Neural progenitor cell (in vitro differentiated cells): ENCODE measurements at regions not wholly inside any gene's neighbourhood (a gene's known extent, or its start where the extent isn't known, plus 50 kb on each side); places are given as distances from the start of the nearest gene placed in this dataset.

Experiments used
- DNase-seq: peaks from one replicate; pipeline ENCODE4 v3.0.0-alpha.2; 2016; ENCODE audit warnings: low spot score
- H2AFZ ChIP-seq: fragments of 200-600 bp; sonication (generic); replicated peaks from 2 replicates; pipeline ENCODE4 v1.6.1; 2016; ENCODE audit warnings: antibody characterized with exemption
- H3F3A ChIP-seq: fragments of 200-600 bp; sonication (generic); 2 replicates; pipeline ENCODE4 v1.6.1; 2016; ENCODE audit warnings: antibody characterized with exemption, low read depth
- H3K27ac ChIP-seq: fragments of 200-600 bp; sonication (generic); 2 replicates; pipeline ENCODE4 v1.5.1; 2016; ENCODE audit warnings: mild to moderate bottlenecking
- H3K27me3 ChIP-seq: fragments of 200-600 bp; sonication (generic); 2 replicates; pipeline ENCODE4 v1.6.1; 2016; ENCODE audit warnings: mild to moderate bottlenecking, moderate library complexity
- H3K36me3 ChIP-seq: fragments of 200-600 bp; sonication (generic); 2 replicates; pipeline ENCODE4 v1.5.1; 2016
- H3K4me1 ChIP-seq: fragments of 200-600 bp; sonication (generic); 2 replicates; pipeline ENCODE4 v1.6.1; 2016; ENCODE audit warnings: mixed run types
- H3K4me2 ChIP-seq: fragments of 200-600 bp; sonication (generic); 2 replicates; pipeline ENCODE4 v1.6.1; 2016
- H3K4me3 ChIP-seq: fragments of 200-600 bp; sonication (generic); 2 replicates; pipeline ENCODE4 v1.5.1; 2016
- H3K79me2 ChIP-seq: fragments of 200-600 bp; sonication (generic); 2 replicates; pipeline ENCODE4 v1.6.1; 2016; ENCODE audit warnings: low read depth
- H3K9ac ChIP-seq: fragments of 200-600 bp; sonication (generic); 2 replicates; pipeline ENCODE4 v1.6.1; 2016
- H3K9me3 ChIP-seq: fragments of 200-600 bp; sonication (generic); 2 replicates; pipeline ENCODE4 v1.5.1; 2016; ENCODE audit warnings: low read depth
- H4K20me1 ChIP-seq: fragments of 200-600 bp; sonication (generic); 2 replicates; pipeline ENCODE4 v1.6.1; 2016; ENCODE audit warnings: low read depth
- H3K27ac Mint-ChIP-seq: 3 replicates; pipeline ENCODE4 v1.8.0; 2021; ENCODE audit warnings: mixed read lengths
- H3K27me3 Mint-ChIP-seq: 2 replicates; pipeline ENCODE4 v1.8.0; 2022; ENCODE audit warnings: low read depth, mild to moderate bottlenecking, inconsistent platforms, moderate library complexity, mixed read lengths; ENCODE audit not compliant: insufficient read depth
- H3K36me3 Mint-ChIP-seq: 3 replicates; pipeline ENCODE4 v1.8.0; 2021; ENCODE audit warnings: mixed read lengths
- H3K4me1 Mint-ChIP-seq: 3 replicates; pipeline ENCODE4 v1.8.0; 2021; ENCODE audit warnings: mixed read lengths
- H3K4me3 Mint-ChIP-seq: 3 replicates; pipeline ENCODE4 v1.8.0; 2021; ENCODE audit warnings: mild to moderate bottlenecking, moderate library complexity, mixed read lengths
- H3K9me3 Mint-ChIP-seq: 3 replicates; pipeline ENCODE4 v1.8.0; 2020; ENCODE audit warnings: mixed read lengths
- EZH2 ChIP-seq: fragments of 200-600 bp; sonication (generic); IDR thresholded peaks from 2 replicates; pipeline ENCODE4 v1.6.1; 2017; ENCODE audit warnings: antibody characterized with exemption, mild to moderate bottlenecking, moderate library complexity
- EZH2phosphoT487 ChIP-seq: fragments of 200-600 bp; sonication (generic); IDR thresholded peaks from 2 replicates; pipeline ENCODE4 v1.6.1; 2017; ENCODE audit warnings: antibody characterized with exemption
- TF ChIP-seq, protein P1 (sequence below): fragments of 200-600 bp; sonication (generic); IDR thresholded peaks from 2 replicates; pipeline ENCODE4 v1.5.1; 2017; ENCODE audit warnings: antibody characterized with exemption, mild to moderate bottlenecking

DNA sequence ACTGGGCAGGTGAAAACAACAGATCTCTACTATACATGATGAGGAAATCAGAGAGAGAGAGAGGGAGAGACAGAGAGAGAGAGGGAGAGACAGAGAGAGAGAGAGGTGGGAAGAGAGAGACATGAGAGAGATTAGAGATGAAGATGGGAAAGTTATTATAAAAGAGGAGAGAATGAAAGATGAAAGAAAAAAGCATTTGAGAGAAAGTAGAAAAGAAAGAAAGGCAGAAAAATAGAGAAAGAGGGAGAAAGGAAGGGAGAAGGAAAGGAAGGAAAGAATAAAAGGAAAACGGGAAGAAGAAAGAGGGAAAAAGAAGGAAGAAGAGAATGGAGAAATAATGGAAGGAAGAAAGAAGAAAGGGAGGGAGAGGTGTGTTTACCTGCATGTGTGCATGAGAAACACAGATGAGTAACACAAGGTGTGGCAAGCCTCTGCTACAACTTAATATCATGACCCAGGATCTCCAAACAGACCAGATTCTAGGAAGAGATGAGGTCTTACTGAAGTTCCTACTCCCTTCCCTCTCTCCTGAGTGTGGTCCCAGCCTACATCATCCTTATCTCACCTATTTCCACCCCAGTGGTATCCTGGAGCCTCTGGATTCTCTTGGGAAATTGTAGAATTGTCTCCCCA is 176.3 kb downstream of the C12orf75 start:
- Mint-ChIP-seq H3K4me3 (no peak overlapping the region), H3K27ac (peak overlapping the region; percentile 7)

DNA sequence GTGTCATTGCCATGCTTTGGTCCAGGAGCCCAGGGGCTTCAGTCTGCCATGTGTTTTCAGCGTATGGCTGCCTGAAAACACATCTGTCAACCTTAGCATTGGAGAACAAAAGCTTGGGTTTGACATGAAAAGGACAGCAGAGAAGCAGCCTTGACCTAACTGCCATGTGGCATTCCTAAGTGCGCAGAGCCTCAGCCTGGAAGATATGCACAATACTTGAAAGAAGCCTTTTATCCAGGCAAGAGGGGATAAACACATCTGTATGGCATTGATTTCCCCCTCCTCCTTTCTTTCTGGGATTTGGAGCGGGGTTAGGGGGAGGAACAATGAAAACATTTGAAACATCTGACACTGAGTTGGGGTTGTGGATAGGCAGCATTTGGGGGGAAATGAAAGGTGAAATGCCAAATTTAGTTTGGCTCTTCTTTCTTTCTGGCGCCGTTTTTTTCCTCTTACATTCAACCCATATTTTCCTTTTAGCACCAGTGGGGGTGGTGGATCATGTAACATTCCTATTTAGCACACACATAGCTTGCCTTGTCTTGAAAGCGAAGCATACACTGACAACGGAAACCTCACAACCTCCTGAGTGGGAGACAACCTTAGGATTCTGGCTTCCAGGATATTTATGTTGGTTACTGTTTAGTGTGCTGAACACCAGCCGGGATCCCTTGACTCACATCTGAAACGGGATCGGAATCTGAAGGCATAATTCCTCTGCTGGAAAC is 177.0 kb downstream of the C12orf75 start:
- DNase-seq: no peak
- no peaks in the 10 kb centered on the region for H3K9me3 Mint-ChIP-seq
- H3K27me3 Mint-ChIP-seq: peaks cover 6% of the 10 kb centered on the region
- no peaks in the 10 kb centered on the region for H3F3A ChIP-seq
- peaks cover 17% of the 10 kb centered on the region for H3K4me1 Mint-ChIP-seq
- TF ChIP-seq, protein P1, sequence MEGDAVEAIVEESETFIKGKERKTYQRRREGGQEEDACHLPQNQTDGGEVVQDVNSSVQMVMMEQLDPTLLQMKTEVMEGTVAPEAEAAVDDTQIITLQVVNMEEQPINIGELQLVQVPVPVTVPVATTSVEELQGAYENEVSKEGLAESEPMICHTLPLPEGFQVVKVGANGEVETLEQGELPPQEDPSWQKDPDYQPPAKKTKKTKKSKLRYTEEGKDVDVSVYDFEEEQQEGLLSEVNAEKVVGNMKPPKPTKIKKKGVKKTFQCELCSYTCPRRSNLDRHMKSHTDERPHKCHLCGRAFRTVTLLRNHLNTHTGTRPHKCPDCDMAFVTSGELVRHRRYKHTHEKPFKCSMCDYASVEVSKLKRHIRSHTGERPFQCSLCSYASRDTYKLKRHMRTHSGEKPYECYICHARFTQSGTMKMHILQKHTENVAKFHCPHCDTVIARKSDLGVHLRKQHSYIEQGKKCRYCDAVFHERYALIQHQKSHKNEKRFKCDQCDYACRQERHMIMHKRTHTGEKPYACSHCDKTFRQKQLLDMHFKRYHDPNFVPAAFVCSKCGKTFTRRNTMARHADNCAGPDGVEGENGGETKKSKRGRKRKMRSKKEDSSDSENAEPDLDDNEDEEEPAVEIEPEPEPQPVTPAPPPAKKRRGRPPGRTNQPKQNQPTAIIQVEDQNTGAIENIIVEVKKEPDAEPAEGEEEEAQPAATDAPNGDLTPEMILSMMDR: no peak
- no peak for TF ChIP-seq EZH2phosphoT487
- TF ChIP-seq EZH2: no peak
- H3K9me3 ChIP-seq: no peaks in the 10 kb centered on the region
- no peak overlapping the region for H3K9ac ChIP-seq
- H3K27ac Mint-ChIP-seq: peak overlapping the region; percentile 7
- no peak overlapping the region for H3K4me3 Mint-ChIP-seq
- no peaks in the 10 kb centered on the region for H3K27me3 ChIP-seq
- H3K27ac ChIP-seq: no peak overlapping the region
- no peak overlapping the region for H3K4me2 ChIP-seq
- no peaks in the 10 kb centered on the region for H3K36me3 ChIP-seq
- no peak overlapping the region for H3K4me3 ChIP-seq
- no peaks in the 10 kb centered on the region for H3K36me3 Mint-ChIP-seq
- peaks cover 1% of the 10 kb centered on the region for H3K4me1 ChIP-seq
- no peaks in the 10 kb centered on the region for H3K79me2 ChIP-seq
- H4K20me1 ChIP-seq: no peaks in the 10 kb centered on the region
- H2AFZ ChIP-seq: no peak overlapping the region

More for the DNA sequence above, 176.3 kb downstream of the C12orf75 start:
- peaks cover 17% of the 10 kb centered on the region for H3K4me1 Mint-ChIP-seq
- no peak for DNase-seq
- TF ChIP-seq EZH2phosphoT487 (no peak), EZH2 (no peak)
- TF ChIP-seq, protein P1: no peak
- peaks cover 4% of the 10 kb centered on the region for H3K27me3 Mint-ChIP-seq
- no peaks in the 10 kb centered on the region for H3F3A ChIP-seq
- no peak overlapping the region for H3K9ac ChIP-seq
- no peak overlapping the region for H2AFZ ChIP-seq
- no peak overlapping the region for H3K4me3 ChIP-seq
- no peaks in the 10 kb centered on the region for H3K9me3 Mint-ChIP-seq
- H3K27me3 ChIP-seq: no peaks in the 10 kb centered on the region
- peaks cover 4% of the 10 kb centered on the region for H3K4me1 ChIP-seq
- H3K4me2 ChIP-seq: no peak overlapping the region
- H3K36me3 ChIP-seq: no peaks in the 10 kb centered on the region
- H3K79me2 ChIP-seq: no peaks in the 10 kb centered on the region
- no peak overlapping the region for H3K27ac ChIP-seq
- no peaks in the 10 kb centered on the region for H3K36me3 Mint-ChIP-seq
- no peaks in the 10 kb centered on the region for H3K9me3 ChIP-seq
- no peaks in the 10 kb centered on the region for H4K20me1 ChIP-seq

DNA sequence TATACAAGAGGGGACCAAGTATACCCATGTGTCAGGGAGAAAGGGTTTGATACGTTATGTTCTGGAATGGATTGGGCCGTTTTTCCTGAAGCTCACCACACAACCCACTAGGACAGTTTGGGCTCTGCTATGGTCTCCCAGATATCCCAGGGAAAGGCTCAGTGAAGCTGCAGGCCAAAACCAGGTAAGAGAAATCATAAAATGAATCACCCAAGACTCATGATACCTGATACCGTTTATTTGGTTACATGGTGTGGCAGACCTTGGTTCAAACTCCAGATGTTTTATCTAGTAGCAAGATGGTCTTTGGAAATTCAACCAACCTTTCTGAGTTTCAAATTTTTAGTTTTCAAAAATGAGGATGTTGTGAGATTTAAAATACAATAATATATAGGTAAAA is 177.6 kb downstream of the C12orf75 start:
- H3K36me3 Mint-ChIP-seq: no peaks in the 10 kb centered on the region
- H3F3A ChIP-seq: no peaks in the 10 kb centered on the region
- H3K27me3 ChIP-seq: no peaks in the 10 kb centered on the region
- H3K27me3 Mint-ChIP-seq: peaks cover 6% of the 10 kb centered on the region
- H3K27ac Mint-ChIP-seq: no peak overlapping the region
- H3K4me3 ChIP-seq: no peak overlapping the region
- H3K9me3 Mint-ChIP-seq: no peaks in the 10 kb centered on the region
- no peaks in the 10 kb centered on the region for H3K36me3 ChIP-seq
- TF ChIP-seq EZH2 (no peak), EZH2phosphoT487 (no peak)
- TF ChIP-seq, protein P1: no peak
- peaks cover 17% of the 10 kb centered on the region for H3K4me1 Mint-ChIP-seq
- DNase-seq: no peak
- H3K79me2 ChIP-seq: no peaks in the 10 kb centered on the region
- no peak overlapping the region for H2AFZ ChIP-seq
- no peak overlapping the region for H3K4me3 Mint-ChIP-seq
- no peak overlapping the region for H3K27ac ChIP-seq
- H3K4me1 ChIP-seq: no peaks in the 10 kb centered on the region
- H4K20me1 ChIP-seq: no peaks in the 10 kb centered on the region
- H3K9ac ChIP-seq: no peak overlapping the region
- H3K4me2 ChIP-seq: no peak overlapping the region
- H3K9me3 ChIP-seq: no peaks in the 10 kb centered on the region
